SK-N-SH (cell line): ENCODE measurements at regions not wholly inside any gene's neighbourhood (a gene's known extent, or its start where the extent isn't known, plus 50 kb on each side); places are given as distances from the start of the nearest gene placed in this dataset.
"Not testable (repeated sequence)": the region's sequence is repeated elsewhere in the genome, so short reads cannot be mapped to it uniquely, and the experiment has no call there.

Experiments used
- CHD2 ChIP-seq: fragments of 150-350 bp; IDR thresholded peaks from 2 replicates; pipeline ENCODE4 v1.6.1; 2018; ENCODE audit warnings: low read length; ENCODE audit not compliant: partially characterized antibody
- CTCF ChIP-seq: fragments of 200-600 bp; sonication (generic); IDR thresholded peaks from 2 replicates; pipeline ENCODE4 v1.6.1; 2017; ENCODE audit warnings: antibody characterized with exemption, mild to moderate bottlenecking, moderate library complexity
- ELF1 ChIP-seq: IDR thresholded peaks from 2 replicates; pipeline ENCODE4 v1.4.0; 2012
- FOXM1 ChIP-seq: IDR thresholded peaks from 2 replicates; pipeline ENCODE4 v1.4.0; 2012; ENCODE audit warnings: low read depth, mild to moderate bottlenecking
- IRF3 ChIP-seq: fragments of 150-350 bp; IDR thresholded peaks from 2 replicates; pipeline ENCODE4 v1.6.1; 2016; ENCODE audit warnings: mild to moderate bottlenecking, low read depth, low read length
- MAX ChIP-seq: IDR thresholded peaks from 2 replicates; pipeline ENCODE4 v1.4.0; 2012; ENCODE audit warnings: low read depth
- POLR2AphosphoS5 ChIP-seq: IDR thresholded peaks from 2 replicates; pipeline ENCODE4 v1.6.1; 2012; ENCODE audit warnings: low read depth, low read length
- RAD21 ChIP-seq: IDR thresholded peaks from 2 replicates; pipeline ENCODE4 v1.6.1; 2012; ENCODE audit warnings: mild to moderate bottlenecking, low read length
- REST ChIP-seq: IDR thresholded peaks from 2 replicates; pipeline ENCODE4 v1.6.1; 2012; ENCODE audit warnings: mild to moderate bottlenecking, low read depth, low read length, moderate library complexity
- YY1 ChIP-seq: IDR thresholded peaks from 2 replicates; pipeline ENCODE4 v1.4.0; 2012; ENCODE audit warnings: low read depth, mild to moderate bottlenecking

- TF ChIP-seq YY1, FOXM1, RAD21, IRF3, CTCF, MAX, REST, CHD2, POLR2AphosphoS5, ELF1: not testable (repeated sequence)
These were observed 1347.6 kb downstream of the RPIA start for GRCh38 chr2:90039093-90039492.
